OCI-LY1 (cell line): ENCODE measurements at regions not wholly inside any gene's neighbourhood (a gene's known extent, or its start where the extent isn't known, plus 50 kb on each side); places are given as distances from the start of the nearest gene placed in this dataset.

Experiments used
- EZH2 ChIP-seq: fragments of 200-600 bp; sonication (generic), shearing (Covaris generic); IDR thresholded peaks from 2 replicates; pipeline ENCODE4 v1.8.0; 2017; ENCODE audit warnings: borderline replicate concordance, mixed run types, mild to moderate bottlenecking, antibody characterized with exemption, low read length, moderate library complexity, mixed read lengths
- TF ChIP-seq, protein P1 (sequence below): fragments of 200-600 bp; sonication (generic), shearing (Covaris generic); IDR thresholded peaks from 2 replicates; pipeline ENCODE4 v1.5.1; 2017; ENCODE audit warnings: mild to moderate bottlenecking, antibody characterized with exemption, low read length, moderate library complexity, mixed read lengths

DNA sequence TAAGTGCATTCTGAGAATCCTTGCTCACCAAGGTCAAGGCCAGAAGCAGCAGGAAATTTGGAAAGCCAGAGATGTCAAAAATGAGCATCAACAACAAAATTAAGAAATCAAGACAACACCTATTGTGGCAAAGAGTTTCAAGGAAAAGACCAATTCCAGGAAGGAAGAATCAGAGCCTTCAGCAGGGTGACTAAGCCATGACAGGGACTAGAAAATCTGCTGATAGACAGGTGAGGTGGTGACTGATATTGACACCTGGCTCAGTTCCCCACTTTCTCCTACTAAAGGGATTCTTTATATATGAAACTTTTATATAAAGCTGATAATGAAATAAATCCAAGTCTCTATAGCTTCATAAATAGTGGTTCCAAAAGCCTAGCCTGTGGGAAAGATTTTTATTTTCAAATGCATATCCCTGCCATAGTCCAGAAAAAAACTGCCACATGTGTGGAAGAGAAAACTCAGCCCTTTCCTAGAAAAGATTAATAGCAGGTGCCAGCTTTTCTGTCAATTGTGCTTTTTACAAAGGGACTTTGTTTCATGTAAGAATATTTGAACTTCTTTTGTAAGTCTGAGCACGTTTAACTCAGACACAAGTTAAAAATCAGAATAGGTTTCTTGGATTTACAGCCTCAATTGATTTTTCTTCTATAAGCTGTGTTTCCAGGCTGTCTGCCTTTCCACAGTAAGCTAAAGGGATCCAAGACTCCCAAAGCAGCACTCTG lies 81.1 kb upstream of the GRAMD2B start:
- TF ChIP-seq, protein P1, sequence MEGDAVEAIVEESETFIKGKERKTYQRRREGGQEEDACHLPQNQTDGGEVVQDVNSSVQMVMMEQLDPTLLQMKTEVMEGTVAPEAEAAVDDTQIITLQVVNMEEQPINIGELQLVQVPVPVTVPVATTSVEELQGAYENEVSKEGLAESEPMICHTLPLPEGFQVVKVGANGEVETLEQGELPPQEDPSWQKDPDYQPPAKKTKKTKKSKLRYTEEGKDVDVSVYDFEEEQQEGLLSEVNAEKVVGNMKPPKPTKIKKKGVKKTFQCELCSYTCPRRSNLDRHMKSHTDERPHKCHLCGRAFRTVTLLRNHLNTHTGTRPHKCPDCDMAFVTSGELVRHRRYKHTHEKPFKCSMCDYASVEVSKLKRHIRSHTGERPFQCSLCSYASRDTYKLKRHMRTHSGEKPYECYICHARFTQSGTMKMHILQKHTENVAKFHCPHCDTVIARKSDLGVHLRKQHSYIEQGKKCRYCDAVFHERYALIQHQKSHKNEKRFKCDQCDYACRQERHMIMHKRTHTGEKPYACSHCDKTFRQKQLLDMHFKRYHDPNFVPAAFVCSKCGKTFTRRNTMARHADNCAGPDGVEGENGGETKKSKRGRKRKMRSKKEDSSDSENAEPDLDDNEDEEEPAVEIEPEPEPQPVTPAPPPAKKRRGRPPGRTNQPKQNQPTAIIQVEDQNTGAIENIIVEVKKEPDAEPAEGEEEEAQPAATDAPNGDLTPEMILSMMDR, result no peak
- TF ChIP-seq EZH2, result no peak
